Globus pallidus (tissue), 1 donor: ENCODE measurements at regions not wholly inside any gene's neighbourhood (a gene's known extent, or its start where the extent isn't known, plus 50 kb on each side); places are given as distances from the start of the nearest gene placed in this dataset.
"Not testable (repeated sequence)": the region's sequence is repeated elsewhere in the genome, so short reads cannot be mapped to it uniquely, and the experiment has no call there.

Experiments
- DNase-seq: peaks from one replicate; pipeline ENCODE4 v3.0.0-alpha.2; 2015; ENCODE audit warnings: low spot score

DNA sequence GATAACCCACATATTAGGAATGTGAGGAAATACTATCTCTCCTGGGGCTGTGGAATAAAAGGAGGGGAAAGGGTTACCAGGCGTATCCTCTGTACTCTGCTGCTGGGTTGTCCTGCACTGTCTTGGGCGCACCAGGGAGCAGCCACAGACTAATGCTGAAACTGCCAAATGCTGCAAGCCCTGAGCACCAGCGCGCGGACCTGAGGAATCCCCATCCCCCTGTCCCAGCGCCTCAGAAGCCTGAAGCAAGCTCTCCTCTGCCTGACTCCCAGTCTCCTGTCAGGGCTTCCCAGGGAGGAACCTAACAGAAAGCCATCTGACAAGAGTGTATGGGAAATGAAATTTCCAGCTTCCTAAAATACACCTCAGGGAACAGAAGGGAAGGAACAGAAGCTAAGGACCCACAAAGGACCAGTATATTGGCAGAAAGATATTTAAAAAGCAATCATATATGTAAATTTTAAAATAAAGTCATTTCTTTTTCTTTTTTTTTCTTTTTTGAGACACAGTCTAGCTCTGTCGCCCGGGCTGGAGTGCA lies 158.3 kb upstream of the C2CD4B start:
- no peak for DNase-seq

- DNase-seq, result no peak
These were observed 159.3 kb upstream of the C2CD4B start for GRCh38 chr15:62324382-62324781.

DNA sequence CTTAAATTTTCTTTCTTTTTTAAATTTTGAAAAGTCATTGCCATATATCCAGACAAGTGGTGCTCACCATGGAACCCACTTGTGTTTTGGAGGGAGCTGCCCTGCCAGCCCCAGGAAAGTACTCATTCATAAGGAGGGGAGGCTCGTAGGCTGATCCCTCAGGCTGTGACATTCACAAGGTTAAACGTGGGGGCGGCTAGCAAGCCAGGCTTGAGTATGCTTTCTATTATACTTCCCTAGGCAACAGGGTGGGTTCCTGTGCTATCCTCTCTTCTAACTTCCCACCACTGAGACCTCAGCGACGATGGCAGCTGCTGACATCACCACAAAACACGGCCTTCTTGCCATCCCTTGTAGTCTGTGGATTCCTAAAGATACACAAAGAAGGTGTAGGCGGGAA lies 160.5 kb upstream of the C2CD4B start:
- no peak for DNase-seq

- no peak for DNase-seq
These were observed 161.5 kb upstream of the C2CD4B start for GRCh38 chr15:62326460-62327011.

DNA sequence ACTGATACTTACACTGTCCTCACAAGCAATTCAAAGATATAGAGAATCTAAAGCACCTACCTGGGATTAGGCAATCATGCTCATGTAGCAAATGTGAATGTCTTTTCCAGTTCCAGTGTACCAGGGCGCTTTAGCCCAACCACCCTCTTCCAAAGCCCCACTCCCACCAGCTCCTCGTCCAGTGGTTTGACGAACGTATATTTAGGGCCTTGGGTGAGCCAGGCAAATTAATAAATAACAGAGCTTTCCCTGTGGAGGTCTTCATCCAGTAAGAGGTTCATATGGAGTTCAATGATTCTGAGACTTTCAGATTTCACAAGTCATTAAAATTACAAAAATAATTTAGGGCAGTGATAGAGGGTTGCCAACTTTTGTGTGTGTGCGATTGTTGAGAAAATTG lies 162.3 kb upstream of the C2CD4B start:
- no peak for DNase-seq

GRCh38 chr15:62332472-62332871 lies 167.4 kb upstream of the C2CD4B start:
- not testable (repeated sequence) for DNase-seq

GRCh38 chr15:62334536-62334935 lies 169.5 kb upstream of the C2CD4B start:
- DNase-seq, result no peak

DNA sequence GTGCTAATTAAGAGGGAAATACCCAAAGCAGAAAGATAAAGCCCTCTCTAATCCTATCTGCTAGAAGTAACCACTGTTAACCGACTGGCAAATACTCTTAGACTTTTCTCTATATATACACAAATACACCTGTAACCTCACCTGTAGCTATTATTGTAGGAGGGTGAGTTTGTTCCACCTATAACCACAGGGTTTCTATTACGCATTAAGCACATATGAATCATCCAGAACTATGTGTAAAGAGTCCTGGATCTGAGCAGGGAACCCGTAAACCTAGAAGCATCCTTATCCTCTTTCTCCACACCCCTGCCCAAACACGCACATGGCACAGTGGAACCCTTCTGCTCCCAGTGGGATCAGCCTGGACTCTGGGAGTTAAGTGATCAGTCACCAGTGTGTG lies 172.8 kb upstream of the C2CD4B start:
- no peak for DNase-seq

- no peak for DNase-seq
These were observed 173.4 kb upstream of the C2CD4B start for GRCh38 chr15:62338497-62338896.

- DNase-seq, result no peak
These were observed 177.9 kb upstream of the C2CD4B start for GRCh38 chr15:62342959-62343358.

DNA sequence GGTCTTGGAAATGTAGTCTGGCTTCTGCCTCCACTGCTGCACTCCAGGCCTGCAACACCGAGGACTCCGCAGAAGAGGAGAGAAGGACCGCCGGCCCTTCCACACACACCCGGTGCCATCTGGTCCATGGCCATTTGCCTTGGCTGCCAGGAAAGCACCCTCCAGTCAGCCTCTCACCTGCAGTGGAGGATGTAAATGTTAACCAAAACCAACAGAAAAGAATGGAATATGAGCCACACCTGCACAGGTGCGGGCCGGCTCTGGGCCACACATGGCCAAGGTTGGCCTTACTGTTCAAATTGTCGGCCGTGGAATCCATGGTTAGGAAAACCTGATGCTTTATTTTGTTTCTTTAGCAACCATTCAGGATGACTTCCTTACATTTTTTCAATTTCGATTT lies 178.3 kb upstream of the C2CD4B start:
- no peak for DNase-seq

- no peak for DNase-seq
These were observed 179.9 kb upstream of the C2CD4B start for GRCh38 chr15:62344806-62345539.

- DNase-seq, result no peak
These were observed 181.1 kb upstream of the C2CD4B start for GRCh38 chr15:62346168-62346567.

DNA sequence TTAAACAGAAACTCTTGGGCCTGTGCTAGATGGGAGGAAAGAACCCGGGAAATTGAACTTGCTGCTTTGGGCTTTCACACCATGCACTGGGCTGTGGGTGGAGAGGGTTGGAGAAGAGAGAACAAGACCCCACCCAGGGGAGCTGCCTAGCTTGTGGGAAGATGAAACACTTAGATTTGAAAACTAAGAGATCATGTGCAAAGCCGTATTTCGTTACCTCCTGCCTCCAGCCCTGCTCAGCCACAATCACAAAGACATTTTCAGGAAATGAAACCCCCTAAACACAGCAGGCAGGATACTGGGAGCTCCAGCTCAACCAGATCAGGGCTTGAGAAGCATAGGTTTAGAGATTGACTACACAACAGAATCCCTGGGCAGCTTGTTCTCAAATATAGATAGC lies 183.0 kb upstream of the C2CD4B start:
- no peak for DNase-seq

GRCh38 chr15:62348623-62349022 lies 183.5 kb upstream of the C2CD4B start:
- no peak for DNase-seq

- DNase-seq, result no peak
These were observed 187.7 kb upstream of the C2CD4B start for GRCh38 chr15:62352817-62353216.

GRCh38 chr15:62357431-62357830 lies 192.3 kb upstream of the C2CD4B start:
- no peak for DNase-seq

GRCh38 chr15:62359416-62359815 lies 194.3 kb upstream of the C2CD4B start:
- no peak for DNase-seq

DNA sequence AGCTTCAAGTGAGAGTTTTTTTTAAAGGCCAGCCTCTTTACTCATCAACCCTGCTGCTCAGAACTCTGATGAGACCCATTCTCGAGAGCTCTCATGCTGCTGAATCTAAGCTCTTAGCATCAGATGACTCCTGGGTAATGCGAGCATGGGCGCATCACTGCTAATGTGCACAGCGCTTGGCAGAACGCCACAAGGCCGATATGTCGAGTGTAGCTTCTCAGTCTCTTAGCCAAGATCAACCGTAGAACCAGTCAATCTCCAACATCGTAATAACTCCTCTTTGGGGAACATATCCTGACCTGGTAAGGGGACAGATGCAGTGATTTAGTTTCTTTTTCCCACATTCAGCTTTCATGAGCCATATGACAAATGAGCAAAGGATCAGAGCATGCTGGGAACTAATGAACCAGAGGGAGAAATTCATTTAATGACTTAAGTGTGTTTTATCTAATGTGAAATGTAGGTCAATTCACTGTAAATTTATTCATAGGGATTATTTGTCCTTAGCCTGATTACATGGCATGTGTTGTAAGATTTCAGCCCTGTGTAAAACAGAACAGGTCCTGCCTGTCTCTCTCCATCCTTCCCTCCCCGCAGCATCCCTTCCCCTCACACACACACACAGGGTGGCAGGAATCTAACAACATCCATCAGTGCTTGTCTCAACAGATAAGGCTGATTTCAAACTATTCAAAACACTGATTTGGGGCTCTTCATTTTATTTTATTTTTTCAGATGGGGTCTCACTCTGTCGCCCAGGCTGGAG lies 195.4 kb upstream of the C2CD4B start:
- DNase-seq, result no peak

GRCh38 chr15:62362144-62362543 lies 197.1 kb upstream of the C2CD4B start:
- DNase-seq, result no peak

DNA sequence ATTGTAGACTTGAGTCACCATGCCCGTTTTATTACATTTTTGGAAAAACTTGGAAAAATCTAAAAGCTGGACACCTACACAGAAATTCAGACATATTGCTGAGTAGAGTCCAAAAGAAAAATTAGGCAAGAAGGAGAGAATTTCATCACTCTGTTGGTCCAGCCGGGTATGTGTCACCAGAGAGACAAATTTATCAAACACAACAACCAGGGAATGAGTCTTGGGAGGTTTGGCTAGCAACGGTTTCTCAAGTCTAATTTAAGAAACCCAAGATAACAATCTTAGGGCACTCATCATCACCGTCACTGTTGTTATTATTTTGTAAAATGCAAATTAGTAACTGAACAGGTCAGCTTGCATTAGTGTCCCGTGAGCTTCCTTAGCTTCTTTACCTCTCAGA lies 197.5 kb upstream of the C2CD4B start:
- no peak for DNase-seq

GRCh38 chr15:62363913-62364312 lies 198.8 kb upstream of the C2CD4B start:
- DNase-seq, result no peak

GRCh38 chr15:62365795-62366442 lies 200.8 kb upstream of the C2CD4B start:
- DNase-seq, result no peak
